GM21619 (cell line): ENCODE measurements at regions not wholly inside any gene's neighbourhood (a gene's known extent, or its start where the extent isn't known, plus 50 kb on each side); places are given as distances from the start of the nearest gene placed in this dataset.

Source experiments
- ATAC-seq: cut with Tn5 transposase; IDR thresholded peaks from one replicate; pipeline ENCODE4 v1.9.1; 2021; ENCODE audit not compliant: unreplicated experiment

DNA sequence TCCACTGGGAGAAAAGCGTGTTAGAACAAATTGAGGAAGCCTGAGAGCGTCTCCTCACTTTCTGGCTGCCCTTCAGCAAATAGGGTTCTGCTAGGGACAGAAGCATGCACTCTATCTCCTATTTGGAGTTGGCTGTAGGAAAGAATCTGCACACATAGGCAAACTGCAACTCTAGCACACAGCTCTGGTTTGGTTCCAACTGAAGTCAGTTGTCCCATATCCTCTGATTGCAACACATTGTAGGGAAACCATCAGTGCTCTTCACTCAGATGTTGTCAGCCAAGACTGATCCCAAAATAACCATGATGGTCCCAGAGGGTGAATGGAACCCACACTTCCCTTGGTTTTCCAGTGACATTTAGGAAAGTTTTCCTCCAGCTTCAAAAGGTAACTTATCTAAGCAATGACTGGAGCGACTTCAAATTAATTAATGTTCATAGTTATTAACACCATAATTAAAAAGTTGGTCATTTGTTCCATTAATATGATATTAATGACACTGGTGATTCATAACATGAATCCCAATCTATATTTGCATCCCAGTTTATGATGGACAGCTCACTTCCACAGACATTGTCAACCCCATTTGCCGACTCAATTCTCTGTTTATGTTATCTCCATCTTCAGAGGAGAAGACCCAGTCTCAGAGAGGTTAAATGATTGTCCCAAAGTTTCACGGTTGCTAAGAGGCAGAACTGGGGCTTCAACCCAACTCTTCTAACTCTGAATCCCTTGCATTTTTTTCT, 136.7 kb upstream of the ZNF462 start:
- ATAC-seq = no peak

GRCh38 chr9:106727969-106728368, 135.0 kb upstream of the ZNF462 start:
- ATAC-seq = no peak

GRCh38 chr9:106728860-106729259, 134.1 kb upstream of the ZNF462 start:
- no peak for ATAC-seq

DNA sequence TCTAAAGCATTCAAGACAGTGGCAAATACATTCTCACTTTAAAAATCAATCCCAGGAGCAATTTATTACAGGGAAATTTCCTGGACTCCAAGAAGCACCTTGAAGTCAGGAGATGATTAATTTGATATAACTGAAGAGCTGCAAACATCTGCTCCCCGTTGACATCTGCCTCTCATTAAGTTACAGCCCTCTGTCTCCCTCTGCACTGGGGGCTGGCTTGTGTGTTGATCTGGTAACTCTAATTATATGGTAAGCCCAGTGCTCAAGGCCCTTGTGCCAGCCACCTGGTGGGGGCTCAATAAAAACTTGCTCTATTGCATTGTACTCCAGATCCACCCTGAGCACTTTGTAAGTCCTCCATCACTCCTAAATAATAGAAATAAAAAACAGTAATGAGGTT, 131.1 kb upstream of the ZNF462 start:
- no peak for ATAC-seq

GRCh38 chr9:106733828-106734380, 129.1 kb upstream of the ZNF462 start:
- no peak for ATAC-seq

- ATAC-seq = no peak
These were observed 125.5 kb upstream of the ZNF462 start for GRCh38 chr9:106737516-106737915.

GRCh38 chr9:106738109-106738508, 124.9 kb upstream of the ZNF462 start:
- no peak for ATAC-seq

DNA sequence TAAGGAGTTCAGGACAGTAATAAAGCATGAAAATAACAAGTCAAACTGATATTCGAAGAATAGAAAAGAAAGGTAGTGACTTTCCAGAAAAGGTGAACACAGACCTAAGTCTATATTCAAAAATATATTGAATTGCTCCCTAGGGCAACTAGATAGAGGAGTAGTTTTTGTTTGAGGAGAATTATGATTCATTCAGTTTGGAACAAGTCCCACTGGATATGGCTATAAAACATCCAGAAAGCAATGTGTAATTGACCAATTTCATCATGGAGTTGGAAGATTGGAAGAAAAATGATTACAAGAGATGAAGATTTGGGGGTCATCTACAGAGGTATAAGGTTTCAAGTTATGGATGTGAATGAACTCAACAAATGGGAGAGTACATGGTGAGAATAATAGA, 117.5 kb upstream of the ZNF462 start:
- no peak for ATAC-seq

- no peak for ATAC-seq
These were observed 117.1 kb upstream of the ZNF462 start for GRCh38 chr9:106745876-106746275.

- no peak for ATAC-seq
These were observed 111.3 kb upstream of the ZNF462 start for GRCh38 chr9:106751681-106752080.

DNA sequence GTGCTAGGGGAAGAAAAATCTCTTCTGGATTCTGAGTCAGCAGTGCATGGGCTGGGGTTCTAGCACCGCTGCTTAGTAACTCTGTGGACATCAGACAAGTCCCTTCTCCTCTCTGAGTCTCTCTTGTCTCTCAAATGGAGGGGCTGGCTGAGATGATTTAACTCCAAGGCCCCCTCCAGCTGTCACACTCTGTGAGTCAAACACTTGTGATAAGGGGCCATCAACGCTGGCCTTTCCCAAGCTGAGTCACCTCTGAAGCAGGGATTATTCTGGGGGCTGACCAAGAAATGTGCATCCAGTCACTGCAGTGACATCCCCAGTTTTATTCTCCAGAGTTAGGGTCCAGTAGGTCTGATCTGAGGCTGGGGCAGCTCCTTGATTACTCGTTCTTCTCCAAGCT, 110.4 kb upstream of the ZNF462 start:
- peak; percentile 2 for ATAC-seq

- ATAC-seq = peak; percentile 88
These were observed 109.8 kb upstream of the ZNF462 start for GRCh38 chr9:106753155-106753671.

DNA sequence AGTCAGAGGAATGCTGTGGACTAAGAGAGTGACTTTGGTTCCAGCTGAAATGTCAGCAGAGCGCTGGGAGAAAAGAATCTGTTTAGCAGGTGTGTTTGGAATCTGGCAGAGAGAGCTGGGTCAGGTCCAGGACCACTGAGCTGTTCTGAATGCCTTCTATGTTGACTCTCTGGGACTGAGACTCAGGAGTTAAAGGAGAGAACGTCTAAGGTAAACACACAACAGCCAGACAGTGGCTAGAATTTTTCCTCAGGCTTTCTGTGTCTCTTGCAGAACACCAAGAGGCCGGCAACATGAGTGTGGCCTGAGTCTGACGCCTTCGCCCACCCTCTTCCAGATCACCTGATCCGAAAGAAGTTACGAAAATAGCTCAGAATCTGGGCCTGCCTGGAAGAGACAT, 107.2 kb upstream of the ZNF462 start:
- ATAC-seq = no peak

- ATAC-seq = no peak
These were observed 105.5 kb upstream of the ZNF462 start for GRCh38 chr9:106757514-106757913.

GRCh38 chr9:106758911-106759310, 104.1 kb upstream of the ZNF462 start:
- peak; percentile 91 for ATAC-seq

DNA sequence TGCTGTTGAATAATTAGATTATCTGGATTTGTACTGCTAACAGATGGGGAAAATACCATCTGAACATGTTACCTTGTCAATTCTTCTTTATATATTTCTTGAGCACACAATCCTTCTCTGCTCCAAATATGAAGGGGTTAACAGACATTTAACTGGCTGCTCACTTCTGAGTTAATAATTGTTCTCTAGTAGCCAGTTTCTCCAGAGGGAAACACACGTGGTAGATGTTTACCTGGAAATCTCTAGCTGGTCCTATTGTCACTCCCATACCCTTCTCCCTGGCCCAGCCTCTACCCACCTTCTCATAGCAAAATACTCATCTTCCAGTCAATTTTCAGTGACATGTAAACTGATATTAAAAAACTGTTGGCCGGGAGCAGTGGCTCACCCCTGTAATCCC, 101.5 kb upstream of the ZNF462 start:
- no peak for ATAC-seq

DNA sequence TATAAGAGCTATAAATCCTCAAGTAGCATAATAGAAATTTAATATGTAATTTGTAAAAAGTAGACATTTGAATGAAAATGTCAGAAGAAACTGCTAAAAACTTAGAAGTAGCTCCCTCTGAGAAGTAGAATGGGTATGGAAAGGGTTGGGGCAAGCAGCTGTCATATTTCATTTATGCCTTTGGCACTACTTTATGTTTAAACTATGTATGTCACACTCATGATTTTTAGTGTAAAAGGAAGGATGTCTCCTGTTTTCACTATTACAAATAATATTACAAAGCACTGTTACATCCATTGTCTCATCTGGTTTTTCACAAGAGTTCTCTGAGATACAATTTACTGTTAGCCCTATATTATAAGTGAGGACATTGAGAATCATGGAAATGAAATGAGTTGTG, 96.3 kb upstream of the ZNF462 start:
- ATAC-seq = no peak

DNA sequence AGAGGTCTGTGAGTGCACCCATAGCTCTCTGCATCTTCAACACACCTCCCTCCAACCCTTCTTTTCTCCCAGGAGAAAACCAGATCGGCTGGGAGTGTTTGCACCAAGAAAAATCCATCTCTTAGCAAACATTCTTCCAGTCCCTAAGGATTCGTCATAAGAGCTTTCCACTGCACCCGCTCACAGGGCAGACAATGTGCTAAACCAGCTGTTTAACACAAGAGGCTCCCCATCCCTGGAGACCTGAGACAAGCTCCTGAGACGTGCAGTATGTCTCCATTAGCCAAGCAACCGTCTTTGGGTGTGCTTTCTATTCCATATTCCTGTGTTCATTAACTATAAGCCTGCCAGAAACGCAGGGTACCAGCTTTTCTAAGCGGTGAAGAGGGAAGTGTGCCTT, 93.6 kb upstream of the ZNF462 start:
- ATAC-seq = no peak

GRCh38 chr9:106771608-106772007, 91.4 kb upstream of the ZNF462 start:
- no peak for ATAC-seq

GRCh38 chr9:106772523-106773290, 90.3 kb upstream of the ZNF462 start:
- no peak for ATAC-seq

DNA sequence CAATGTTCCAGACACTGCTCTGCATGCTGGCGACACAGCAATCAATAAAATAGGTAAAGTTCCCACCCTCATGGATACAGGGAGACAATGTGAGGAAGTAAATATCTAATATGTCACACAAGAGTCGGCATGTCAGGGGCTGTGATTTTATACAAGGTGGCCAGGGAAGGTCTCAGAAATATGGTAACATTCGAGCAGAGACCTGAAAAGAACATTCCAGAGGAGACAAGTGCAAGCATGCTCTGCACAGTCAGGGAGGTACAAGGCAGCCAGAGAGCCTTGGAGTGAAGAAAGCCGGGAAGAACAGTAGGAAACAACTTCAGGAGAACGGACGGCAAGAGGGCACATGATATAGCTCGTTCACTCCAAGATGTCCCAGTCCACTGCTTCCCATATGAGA, 89.2 kb upstream of the ZNF462 start:
- no peak for ATAC-seq

- no peak for ATAC-seq
These were observed 87.0 kb upstream of the ZNF462 start for GRCh38 chr9:106775960-106776359.
